Left ventricle myocardium inferior (tissue), 1 donor: ENCODE measurements at regions not wholly inside any gene's neighbourhood (a gene's known extent, or its start where the extent isn't known, plus 50 kb on each side); places are given as distances from the start of the nearest gene placed in this dataset.

Source experiments
- DNase-seq: peaks from one replicate; pipeline ENCODE4 v3.0.0-alpha.2; 2020
- H3K27ac ChIP-seq: fragments of 200-600 bp; replicated peaks from 2 replicates; pipeline ENCODE4 v1.8.0; 2021
- H3K27me3 ChIP-seq: fragments of 200-600 bp; 2 replicates; pipeline ENCODE4 v1.8.0; 2021; ENCODE audit warnings: low read depth
- H3K36me3 ChIP-seq: fragments of 200-600 bp; 2 replicates; pipeline ENCODE4 v1.8.0; 2021
- H3K4me1 ChIP-seq: fragments of 200-600 bp; 2 replicates; pipeline ENCODE4 v1.8.0; 2021
- H3K4me3 ChIP-seq: fragments of 200-600 bp; 2 replicates; pipeline ENCODE4 v1.8.0; 2021; ENCODE audit warnings: mild to moderate bottlenecking, moderate library complexity
- H3K9me3 ChIP-seq: fragments of 200-600 bp; replicated peaks from 2 replicates; pipeline ENCODE4 v1.8.0; 2021
- intact Hi-C: fragments of 100-400 bp; cut with micrococcal nuclease; formaldehyde crosslinking; loops from one replicate; pipeline ENCODE4 v1.11.0; 2022
- TF ChIP-seq, protein P1 (sequence below): fragments of 200-600 bp; IDR thresholded peaks from 2 replicates; pipeline ENCODE4 v1.8.0; 2021; ENCODE audit warnings: antibody characterized with exemption, mild to moderate bottlenecking, borderline replicate concordance
- donor health status: DM: no; HTN: yes; CAD: no; lungs with severe emphysema.

DNA sequence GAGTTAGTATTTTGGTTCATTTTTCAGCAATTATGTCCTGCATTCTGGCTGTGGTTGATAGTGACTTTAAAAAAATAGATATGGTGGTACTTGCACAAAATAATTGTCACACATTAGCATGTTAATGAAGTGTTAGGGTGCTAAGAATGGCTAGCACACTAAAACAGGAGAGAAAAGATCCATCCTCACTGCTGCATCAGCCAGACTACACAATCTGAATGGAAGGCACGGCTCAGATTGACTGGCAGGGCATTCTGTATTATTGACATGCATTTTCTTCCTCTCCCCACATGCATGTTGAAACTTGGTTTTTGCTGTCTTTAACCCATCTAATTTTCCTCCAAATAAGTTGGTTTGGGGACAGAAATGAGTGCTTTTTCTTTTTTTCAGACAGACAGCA is 306.3 kb downstream of the PRL start:
- no peak for DNase-seq
- Histone ChIP-seq H3K36me3 (no peaks in the 10 kb centered on the region), H3K4me3 (no peak overlapping the region), H3K27ac (no peak overlapping the region), H3K4me1 (peaks cover 27% of the 10 kb centered on the region), H3K9me3 (no peaks in the 10 kb centered on the region), H3K27me3 (no peaks in the 10 kb centered on the region)
- intact Hi-C loops, result no loop called here
- TF ChIP-seq, protein P1, sequence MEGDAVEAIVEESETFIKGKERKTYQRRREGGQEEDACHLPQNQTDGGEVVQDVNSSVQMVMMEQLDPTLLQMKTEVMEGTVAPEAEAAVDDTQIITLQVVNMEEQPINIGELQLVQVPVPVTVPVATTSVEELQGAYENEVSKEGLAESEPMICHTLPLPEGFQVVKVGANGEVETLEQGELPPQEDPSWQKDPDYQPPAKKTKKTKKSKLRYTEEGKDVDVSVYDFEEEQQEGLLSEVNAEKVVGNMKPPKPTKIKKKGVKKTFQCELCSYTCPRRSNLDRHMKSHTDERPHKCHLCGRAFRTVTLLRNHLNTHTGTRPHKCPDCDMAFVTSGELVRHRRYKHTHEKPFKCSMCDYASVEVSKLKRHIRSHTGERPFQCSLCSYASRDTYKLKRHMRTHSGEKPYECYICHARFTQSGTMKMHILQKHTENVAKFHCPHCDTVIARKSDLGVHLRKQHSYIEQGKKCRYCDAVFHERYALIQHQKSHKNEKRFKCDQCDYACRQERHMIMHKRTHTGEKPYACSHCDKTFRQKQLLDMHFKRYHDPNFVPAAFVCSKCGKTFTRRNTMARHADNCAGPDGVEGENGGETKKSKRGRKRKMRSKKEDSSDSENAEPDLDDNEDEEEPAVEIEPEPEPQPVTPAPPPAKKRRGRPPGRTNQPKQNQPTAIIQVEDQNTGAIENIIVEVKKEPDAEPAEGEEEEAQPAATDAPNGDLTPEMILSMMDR, result no peak

DNA sequence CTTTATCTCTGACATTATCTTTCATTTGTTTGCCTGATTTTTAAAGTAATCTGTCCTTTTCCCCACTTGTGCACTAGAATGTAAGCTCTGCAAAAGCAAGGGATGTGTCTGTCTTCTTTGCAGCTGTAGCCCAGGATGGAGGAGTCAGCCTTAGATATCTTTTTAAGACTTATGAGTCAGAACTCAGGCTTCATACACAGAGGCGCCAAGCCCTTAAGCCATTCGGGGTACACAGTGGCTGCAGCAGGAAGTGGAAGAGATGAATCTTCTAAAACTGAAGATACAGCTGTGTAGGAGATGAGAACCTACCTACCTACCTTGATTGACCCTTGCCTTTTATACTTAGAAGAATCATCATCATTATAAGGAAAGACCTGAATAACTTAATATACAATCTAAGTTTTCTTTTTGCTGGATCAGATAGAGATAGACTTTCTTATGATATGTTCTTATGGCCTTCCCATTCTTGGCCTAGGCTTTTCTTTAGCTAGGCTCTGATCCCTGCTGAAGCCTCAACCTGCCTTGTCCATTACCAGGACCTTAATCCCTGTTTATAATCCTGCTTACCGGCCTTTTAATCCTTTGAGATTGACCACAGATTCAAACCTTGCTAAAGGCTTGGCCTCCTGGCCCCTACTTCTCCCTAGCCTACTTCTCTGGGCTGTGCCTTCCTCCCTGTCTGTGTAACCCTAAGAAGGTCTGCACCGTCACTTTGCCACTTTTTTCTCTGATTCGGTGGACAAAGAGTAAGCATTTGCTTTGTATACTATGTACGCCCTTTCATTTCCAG is 304.5 kb downstream of the PRL start:
- TF ChIP-seq, protein P1, result no peak
- no peaks in the 10 kb centered on the region for H3K9me3 ChIP-seq
- H3K4me3 ChIP-seq, result no peak overlapping the region
- no peak for DNase-seq
- no peaks in the 10 kb centered on the region for H3K36me3 ChIP-seq
- H3K27me3 ChIP-seq, result no peaks in the 10 kb centered on the region
- intact Hi-C loops, result no loop called here
- no peak overlapping the region for H3K27ac ChIP-seq
- peaks cover 21% of the 10 kb centered on the region for H3K4me1 ChIP-seq

DNA sequence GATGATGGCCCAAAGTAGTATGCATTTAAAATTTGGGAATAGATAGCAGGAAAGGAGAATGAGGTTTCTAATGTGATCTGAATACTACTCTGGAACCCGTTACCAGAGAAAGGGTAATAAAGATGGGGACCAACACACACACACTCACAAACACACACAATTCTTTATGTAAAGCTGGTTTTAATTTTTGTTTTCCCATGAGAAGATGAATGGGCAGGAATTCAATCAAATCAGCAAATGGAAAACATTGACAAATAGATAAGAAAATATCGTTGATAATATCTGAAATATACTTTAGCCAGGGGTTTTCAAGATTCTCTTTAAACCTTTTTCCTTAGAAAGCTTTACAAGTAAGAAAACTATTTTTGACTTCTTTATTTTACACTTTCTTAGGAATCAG is 303.0 kb downstream of the PRL start:
- no peak overlapping the region for H3K4me3 ChIP-seq
- H3K27me3 ChIP-seq, result no peaks in the 10 kb centered on the region
- TF ChIP-seq, protein P1, result no peak
- peaks cover 24% of the 10 kb centered on the region for H3K4me1 ChIP-seq
- no peak overlapping the region for H3K27ac ChIP-seq
- intact Hi-C loops, result no loop called here
- no peaks in the 10 kb centered on the region for H3K9me3 ChIP-seq
- no peak for DNase-seq
- H3K36me3 ChIP-seq, result no peaks in the 10 kb centered on the region

DNA sequence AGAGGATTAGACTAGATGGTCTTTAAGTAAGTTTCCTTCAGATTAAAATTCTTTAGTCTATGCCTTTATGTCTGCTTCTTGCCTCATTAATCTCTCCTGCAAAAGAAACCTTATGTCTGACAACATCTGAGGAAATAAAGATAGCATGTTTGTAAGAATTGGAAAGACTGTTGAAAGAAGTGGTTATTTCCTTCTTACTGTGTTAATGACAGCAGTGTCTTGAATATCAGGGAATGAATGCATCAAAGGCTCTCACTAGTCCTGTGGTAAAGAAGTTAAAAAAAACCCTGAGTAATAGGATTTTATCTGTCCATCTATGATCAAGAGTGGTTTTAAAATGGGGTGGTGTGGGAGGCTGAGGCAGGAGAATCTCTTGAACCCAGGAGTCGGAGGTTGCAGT is 302.0 kb downstream of the PRL start:
- H3K27ac ChIP-seq, result no peak overlapping the region
- intact Hi-C loops, result no loop called here

DNA sequence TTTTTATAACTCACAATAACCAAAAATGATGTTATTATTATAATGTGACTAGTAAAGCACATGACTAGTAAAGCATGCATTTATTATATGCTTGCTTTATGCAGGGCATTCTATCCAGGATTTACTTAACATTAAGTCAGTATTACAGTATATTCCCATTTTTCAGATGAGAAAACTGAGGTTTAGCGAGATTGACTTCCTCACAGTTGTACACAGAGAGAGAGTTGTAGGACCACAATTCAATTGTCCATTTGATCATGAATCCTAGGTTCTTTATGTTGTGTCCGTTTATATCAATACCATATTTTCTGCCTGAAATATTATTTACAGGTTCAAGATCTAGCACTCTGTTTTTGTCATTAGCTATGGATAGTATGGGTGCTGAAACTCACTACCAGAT is 301.5 kb downstream of the PRL start:
- no peak overlapping the region for H3K27ac ChIP-seq
- TF ChIP-seq, protein P1, result no peak
- no peak overlapping the region for H3K4me3 ChIP-seq
- DNase-seq, result no peak
- H3K36me3 ChIP-seq, result no peaks in the 10 kb centered on the region
- no peaks in the 10 kb centered on the region for H3K27me3 ChIP-seq
- intact Hi-C loops, result no loop called here
- no peaks in the 10 kb centered on the region for H3K9me3 ChIP-seq
- peaks cover 36% of the 10 kb centered on the region for H3K4me1 ChIP-seq

More for the DNA sequence above, 302.0 kb downstream of the PRL start:
- Histone ChIP-seq H3K4me1 (peaks cover 34% of the 10 kb centered on the region), H3K27me3 (no peaks in the 10 kb centered on the region), H3K36me3 (no peaks in the 10 kb centered on the region), H3K4me3 (no peak overlapping the region), H3K9me3 (no peaks in the 10 kb centered on the region)
- TF ChIP-seq, protein P1, result no peak
- DNase-seq, result no peak
